ENCODE measurements at regions not wholly inside any gene's neighbourhood (a gene's known extent, or its start where the extent isn't known, plus 50 kb on each side); places are given as distances from the start of the nearest gene placed in this dataset.

DNA sequence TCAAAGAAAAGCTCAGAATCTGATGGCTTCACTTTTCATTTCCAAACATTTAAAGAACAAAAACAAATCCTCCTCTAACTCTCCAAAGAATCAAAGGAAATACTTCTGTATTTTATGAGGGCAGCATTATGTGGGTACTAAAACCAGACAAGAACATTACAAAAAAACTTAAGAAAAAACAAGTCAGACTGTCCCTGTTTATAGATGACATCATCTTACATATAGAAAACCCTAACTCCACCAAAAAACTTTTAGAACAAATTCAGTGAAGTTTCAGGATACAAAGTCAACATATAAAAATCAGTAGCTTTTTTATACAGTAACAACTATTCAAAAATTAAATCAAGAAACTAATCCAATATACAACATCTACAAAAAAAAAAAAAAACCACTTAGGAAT, 136.2 kb downstream of the PJA2 start:
- Histone ChIP-seq H3K79me2 (replicated peaks; ENCODE audit: insufficient read depth) (no peaks in the 10 kb centered on the region), H3K27ac (ENCODE audit: low read depth) (no peak overlapping the region), H3K36me3 (ENCODE audit: insufficient read depth) (no peaks in the 10 kb centered on the region), H2AFZ (no peak overlapping the region), H3K9me2 (ENCODE audit: insufficient read depth) (no peaks in the 10 kb centered on the region), H3K4me3 (no peak overlapping the region), H4K20me1 (replicated peaks; ENCODE audit: insufficient read depth) (no peaks in the 10 kb centered on the region), H3K4me1 (ENCODE audit: insufficient read depth) (no peaks in the 10 kb centered on the region), H3F3A (replicated peaks; ENCODE audit: low read depth) (no peaks in the 10 kb centered on the region), H3K27me3 (ENCODE audit: insufficient read depth) (no peaks in the 10 kb centered on the region), H3K4me2 (no peak overlapping the region)
- TF ChIP-seq CREB1 (CRISPR knock-in tag; IDR thresholded peaks at IDR 0.05; ENCODE audit: low read depth), result no peak
- no peak for TF ChIP-seq EZH2 (IDR thresholded peaks at IDR 0.05; ENCODE audit: low read depth, unreplicated experiment)
- TF ChIP-seq STAT1 (IDR thresholded peaks at IDR 0.05; ENCODE audit: unreplicated experiment), result no peak
- TF ChIP-seq, protein P1, sequence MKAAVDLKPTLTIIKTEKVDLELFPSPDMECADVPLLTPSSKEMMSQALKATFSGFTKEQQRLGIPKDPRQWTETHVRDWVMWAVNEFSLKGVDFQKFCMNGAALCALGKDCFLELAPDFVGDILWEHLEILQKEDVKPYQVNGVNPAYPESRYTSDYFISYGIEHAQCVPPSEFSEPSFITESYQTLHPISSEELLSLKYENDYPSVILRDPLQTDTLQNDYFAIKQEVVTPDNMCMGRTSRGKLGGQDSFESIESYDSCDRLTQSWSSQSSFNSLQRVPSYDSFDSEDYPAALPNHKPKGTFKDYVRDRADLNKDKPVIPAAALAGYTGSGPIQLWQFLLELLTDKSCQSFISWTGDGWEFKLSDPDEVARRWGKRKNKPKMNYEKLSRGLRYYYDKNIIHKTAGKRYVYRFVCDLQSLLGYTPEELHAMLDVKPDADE (IDR thresholded peaks at IDR 0.05), result no peak
- no peak for TF ChIP-seq JUNB (IDR thresholded peaks at IDR 0.05; ENCODE audit: unreplicated experiment)
- no peak for TF ChIP-seq NANOG (IDR thresholded peaks at IDR 0.05; ENCODE audit: borderline replicate concordance)
- TF ChIP-seq POLR2AphosphoS5 (IDR thresholded peaks at IDR 0.05; ENCODE audit: low read depth), result no peak
- TF ChIP-seq, protein P2, sequence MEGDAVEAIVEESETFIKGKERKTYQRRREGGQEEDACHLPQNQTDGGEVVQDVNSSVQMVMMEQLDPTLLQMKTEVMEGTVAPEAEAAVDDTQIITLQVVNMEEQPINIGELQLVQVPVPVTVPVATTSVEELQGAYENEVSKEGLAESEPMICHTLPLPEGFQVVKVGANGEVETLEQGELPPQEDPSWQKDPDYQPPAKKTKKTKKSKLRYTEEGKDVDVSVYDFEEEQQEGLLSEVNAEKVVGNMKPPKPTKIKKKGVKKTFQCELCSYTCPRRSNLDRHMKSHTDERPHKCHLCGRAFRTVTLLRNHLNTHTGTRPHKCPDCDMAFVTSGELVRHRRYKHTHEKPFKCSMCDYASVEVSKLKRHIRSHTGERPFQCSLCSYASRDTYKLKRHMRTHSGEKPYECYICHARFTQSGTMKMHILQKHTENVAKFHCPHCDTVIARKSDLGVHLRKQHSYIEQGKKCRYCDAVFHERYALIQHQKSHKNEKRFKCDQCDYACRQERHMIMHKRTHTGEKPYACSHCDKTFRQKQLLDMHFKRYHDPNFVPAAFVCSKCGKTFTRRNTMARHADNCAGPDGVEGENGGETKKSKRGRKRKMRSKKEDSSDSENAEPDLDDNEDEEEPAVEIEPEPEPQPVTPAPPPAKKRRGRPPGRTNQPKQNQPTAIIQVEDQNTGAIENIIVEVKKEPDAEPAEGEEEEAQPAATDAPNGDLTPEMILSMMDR (conservative IDR thresholded peaks at IDR 0.05; ENCODE audit: low read depth in 2 of 2), result no peak
- no peak for TF ChIP-seq ZNF114 (CRISPR knock-in tag; IDR thresholded peaks at IDR 0.05)
- TF ChIP-seq, protein P3, sequence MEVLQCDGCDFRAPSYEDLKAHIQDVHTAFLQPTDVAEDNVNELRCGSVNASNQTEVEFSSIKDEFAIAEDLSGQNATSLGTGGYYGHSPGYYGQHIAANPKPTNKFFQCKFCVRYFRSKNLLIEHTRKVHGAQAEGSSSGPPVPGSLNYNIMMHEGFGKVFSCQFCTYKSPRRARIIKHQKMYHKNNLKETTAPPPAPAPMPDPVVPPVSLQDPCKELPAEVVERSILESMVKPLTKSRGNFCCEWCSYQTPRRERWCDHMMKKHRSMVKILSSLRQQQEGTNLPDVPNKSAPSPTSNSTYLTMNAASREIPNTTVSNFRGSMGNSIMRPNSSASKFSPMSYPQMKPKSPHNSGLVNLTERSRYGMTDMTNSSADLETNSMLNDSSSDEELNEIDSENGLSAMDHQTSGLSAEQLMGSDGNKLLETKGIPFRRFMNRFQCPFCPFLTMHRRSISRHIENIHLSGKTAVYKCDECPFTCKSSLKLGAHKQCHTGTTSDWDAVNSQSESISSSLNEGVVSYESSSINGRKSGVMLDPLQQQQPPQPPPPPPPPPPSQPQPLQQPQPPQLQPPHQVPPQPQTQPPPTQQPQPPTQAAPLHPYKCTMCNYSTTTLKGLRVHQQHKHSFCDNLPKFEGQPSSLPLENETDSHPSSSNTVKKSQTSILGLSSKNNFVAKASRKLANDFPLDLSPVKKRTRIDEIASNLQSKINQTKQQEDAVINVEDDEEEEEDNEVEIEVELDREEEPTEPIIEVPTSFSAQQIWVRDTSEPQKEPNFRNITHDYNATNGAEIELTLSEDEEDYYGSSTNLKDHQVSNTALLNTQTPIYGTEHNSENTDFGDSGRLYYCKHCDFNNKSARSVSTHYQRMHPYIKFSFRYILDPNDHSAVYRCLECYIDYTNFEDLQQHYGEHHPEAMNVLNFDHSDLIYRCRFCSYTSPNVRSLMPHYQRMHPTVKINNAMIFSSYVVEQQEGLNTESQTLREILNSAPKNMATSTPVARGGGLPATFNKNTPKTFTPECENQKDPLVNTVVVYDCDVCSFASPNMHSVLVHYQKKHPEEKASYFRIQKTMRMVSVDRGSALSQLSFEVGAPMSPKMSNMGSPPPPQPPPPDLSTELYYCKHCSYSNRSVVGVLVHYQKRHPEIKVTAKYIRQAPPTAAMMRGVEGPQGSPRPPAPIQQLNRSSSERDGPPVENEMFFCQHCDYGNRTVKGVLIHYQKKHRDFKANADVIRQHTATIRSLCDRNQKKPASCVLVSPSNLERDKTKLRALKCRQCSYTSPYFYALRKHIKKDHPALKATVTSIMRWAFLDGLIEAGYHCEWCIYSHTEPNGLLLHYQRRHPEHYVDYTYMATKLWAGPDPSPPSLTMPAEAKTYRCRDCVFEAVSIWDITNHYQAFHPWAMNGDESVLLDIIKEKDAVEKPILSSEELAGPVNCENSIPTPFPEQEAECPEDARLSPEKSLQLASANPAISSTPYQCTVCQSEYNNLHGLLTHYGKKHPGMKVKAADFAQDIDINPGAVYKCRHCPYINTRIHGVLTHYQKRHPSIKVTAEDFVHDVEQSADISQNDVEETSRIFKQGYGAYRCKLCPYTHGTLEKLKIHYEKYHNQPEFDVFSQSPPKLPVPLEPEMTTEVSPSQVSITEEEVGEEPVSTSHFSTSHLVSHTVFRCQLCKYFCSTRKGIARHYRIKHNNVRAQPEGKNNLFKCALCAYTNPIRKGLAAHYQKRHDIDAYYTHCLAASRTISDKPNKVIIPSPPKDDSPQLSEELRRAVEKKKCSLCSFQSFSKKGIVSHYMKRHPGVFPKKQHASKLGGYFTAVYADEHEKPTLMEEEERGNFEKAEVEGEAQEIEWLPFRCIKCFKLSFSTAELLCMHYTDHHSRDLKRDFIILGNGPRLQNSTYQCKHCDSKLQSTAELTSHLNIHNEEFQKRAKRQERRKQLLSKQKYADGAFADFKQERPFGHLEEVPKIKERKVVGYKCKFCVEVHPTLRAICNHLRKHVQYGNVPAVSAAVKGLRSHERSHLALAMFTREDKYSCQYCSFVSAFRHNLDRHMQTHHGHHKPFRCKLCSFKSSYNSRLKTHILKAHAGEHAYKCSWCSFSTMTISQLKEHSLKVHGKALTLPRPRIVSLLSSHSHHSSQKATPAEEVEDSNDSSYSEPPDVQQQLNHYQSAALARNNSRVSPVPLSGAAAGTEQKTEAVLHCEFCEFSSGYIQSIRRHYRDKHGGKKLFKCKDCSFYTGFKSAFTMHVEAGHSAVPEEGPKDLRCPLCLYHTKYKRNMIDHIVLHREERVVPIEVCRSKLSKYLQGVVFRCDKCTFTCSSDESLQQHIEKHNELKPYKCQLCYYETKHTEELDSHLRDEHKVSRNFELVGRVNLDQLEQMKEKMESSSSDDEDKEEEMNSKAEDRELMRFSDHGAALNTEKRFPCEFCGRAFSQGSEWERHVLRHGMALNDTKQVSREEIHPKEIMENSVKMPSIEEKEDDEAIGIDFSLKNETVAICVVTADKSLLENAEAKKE (CRISPR knock-in tag; IDR thresholded peaks at IDR 0.05), result no peak
- no peak for TF ChIP-seq EZH2phosphoT487 (IDR thresholded peaks at IDR 0.05; ENCODE audit: unreplicated experiment)
- no peak for TF ChIP-seq ZNF331 (CRISPR knock-in tag; IDR thresholded peaks at IDR 0.05; ENCODE audit: low read depth)
- TF ChIP-seq, protein P4, sequence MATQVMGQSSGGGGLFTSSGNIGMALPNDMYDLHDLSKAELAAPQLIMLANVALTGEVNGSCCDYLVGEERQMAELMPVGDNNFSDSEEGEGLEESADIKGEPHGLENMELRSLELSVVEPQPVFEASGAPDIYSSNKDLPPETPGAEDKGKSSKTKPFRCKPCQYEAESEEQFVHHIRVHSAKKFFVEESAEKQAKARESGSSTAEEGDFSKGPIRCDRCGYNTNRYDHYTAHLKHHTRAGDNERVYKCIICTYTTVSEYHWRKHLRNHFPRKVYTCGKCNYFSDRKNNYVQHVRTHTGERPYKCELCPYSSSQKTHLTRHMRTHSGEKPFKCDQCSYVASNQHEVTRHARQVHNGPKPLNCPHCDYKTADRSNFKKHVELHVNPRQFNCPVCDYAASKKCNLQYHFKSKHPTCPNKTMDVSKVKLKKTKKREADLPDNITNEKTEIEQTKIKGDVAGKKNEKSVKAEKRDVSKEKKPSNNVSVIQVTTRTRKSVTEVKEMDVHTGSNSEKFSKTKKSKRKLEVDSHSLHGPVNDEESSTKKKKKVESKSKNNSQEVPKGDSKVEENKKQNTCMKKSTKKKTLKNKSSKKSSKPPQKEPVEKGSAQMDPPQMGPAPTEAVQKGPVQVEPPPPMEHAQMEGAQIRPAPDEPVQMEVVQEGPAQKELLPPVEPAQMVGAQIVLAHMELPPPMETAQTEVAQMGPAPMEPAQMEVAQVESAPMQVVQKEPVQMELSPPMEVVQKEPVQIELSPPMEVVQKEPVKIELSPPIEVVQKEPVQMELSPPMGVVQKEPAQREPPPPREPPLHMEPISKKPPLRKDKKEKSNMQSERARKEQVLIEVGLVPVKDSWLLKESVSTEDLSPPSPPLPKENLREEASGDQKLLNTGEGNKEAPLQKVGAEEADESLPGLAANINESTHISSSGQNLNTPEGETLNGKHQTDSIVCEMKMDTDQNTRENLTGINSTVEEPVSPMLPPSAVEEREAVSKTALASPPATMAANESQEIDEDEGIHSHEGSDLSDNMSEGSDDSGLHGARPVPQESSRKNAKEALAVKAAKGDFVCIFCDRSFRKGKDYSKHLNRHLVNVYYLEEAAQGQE (IDR thresholded peaks at IDR 0.05; ENCODE audit: unreplicated experiment), result no peak
- ATAC-seq, result no peak
- no peaks in the 10 kb centered on the region for H3K4me1 Mint-ChIP-seq
- no peak for DNase-seq (ENCODE audit: low spot score)
- no peak overlapping the region for H3K4me3 Mint-ChIP-seq
- H3K36me3 Mint-ChIP-seq (ENCODE audit: low read depth), result no peaks in the 10 kb centered on the region
- H3K27me3 Mint-ChIP-seq (ENCODE audit: insufficient read depth, low read depth, poor library complexity), result peaks cover 2% of the 10 kb centered on the region
- H3K27ac Mint-ChIP-seq, result no peak overlapping the region
- peaks cover 11% of the 10 kb centered on the region; the same call in 1 of the 3 replicates for H3K9me3 Mint-ChIP-seq

Data from GM23338 (cell line).